IPS DF 4.7 (cell line): ENCODE measurements at regions not wholly inside any gene's neighbourhood (a gene's known extent, or its start where the extent isn't known, plus 50 kb on each side); places are given as distances from the start of the nearest gene placed in this dataset.

Experiments used
- DNase-seq: peaks from one replicate; pipeline ENCODE4 v3.0.0-alpha.2; 2013; ENCODE audit warnings: low spot score; ENCODE audit errors: extremely low read depth

GRCh38 chr9:17018540-17019196 is 116.2 kb upstream of the CNTLN start:
- no peak for DNase-seq

- no peak for DNase-seq
These were observed 116.8 kb upstream of the CNTLN start for GRCh38 chr9:17017931-17018491.

GRCh38 chr9:17013891-17014290 is 120.9 kb upstream of the CNTLN start:
- no peak for DNase-seq

GRCh38 chr9:17013010-17013409 is 121.8 kb upstream of the CNTLN start:
- no peak for DNase-seq

- DNase-seq, result no peak
These were observed 123.0 kb upstream of the CNTLN start for GRCh38 chr9:17011880-17012279.

- DNase-seq, result no peak
These were observed 125.8 kb upstream of the CNTLN start for GRCh38 chr9:17009071-17009470.

- DNase-seq, result no peak
These were observed 129.6 kb upstream of the CNTLN start for GRCh38 chr9:17005056-17005823.

GRCh38 chr9:17004500-17004899 is 130.3 kb upstream of the CNTLN start:
- no peak for DNase-seq

- DNase-seq, result no peak
These were observed 131.1 kb upstream of the CNTLN start for GRCh38 chr9:17003576-17004240.

- DNase-seq, result no peak
These were observed 126.5 kb upstream of the BNC2 start for GRCh38 chr9:16996901-16997491.

GRCh38 chr9:16992138-16992537 is 121.7 kb upstream of the BNC2 start:
- DNase-seq, result no peak

- no peak for DNase-seq
These were observed 116.6 kb upstream of the BNC2 start for GRCh38 chr9:16987026-16987425.

GRCh38 chr9:16986556-16986955 is 116.1 kb upstream of the BNC2 start:
- no peak for DNase-seq

- DNase-seq, result no peak
These were observed 115.3 kb upstream of the BNC2 start for GRCh38 chr9:16985559-16986348.

- DNase-seq, result no peak
These were observed 112.4 kb upstream of the BNC2 start for GRCh38 chr9:16982780-16983310.

GRCh38 chr9:16976427-16976826 is 106.0 kb upstream of the BNC2 start:
- no peak for DNase-seq

- no peak for DNase-seq
These were observed 104.0 kb upstream of the BNC2 start for GRCh38 chr9:16974436-16974835.

- no peak for DNase-seq
These were observed 99.9 kb upstream of the BNC2 start for GRCh38 chr9:16970321-16970720.

GRCh38 chr9:16964228-16964627 is 93.8 kb upstream of the BNC2 start:
- DNase-seq, result no peak

GRCh38 chr9:16960084-16960483 is 89.6 kb upstream of the BNC2 start:
- DNase-seq, result no peak

GRCh38 chr9:16959391-16959790 is 88.9 kb upstream of the BNC2 start:
- no peak for DNase-seq
